ENCODE measurements at regions not wholly inside any gene's neighbourhood (a gene's known extent, or its start where the extent isn't known, plus 50 kb on each side); places are given as distances from the start of the nearest gene placed in this dataset.

GRCh38 chr6:87908978-87909811 is 138.4 kb upstream of the SPACA1 start:
- no peaks in the 10 kb centered on the region for H3K27me3 ChIP-seq (ENCODE audit: insufficient read depth, low read depth)
- no peaks in the 10 kb centered on the region for H3K9me3 ChIP-seq (ENCODE audit: insufficient read depth, low read depth)
- H3K4me2 ChIP-seq, result no peak overlapping the region
- H3K9me2 ChIP-seq (ENCODE audit: insufficient read depth), result no peaks in the 10 kb centered on the region
- ChIA-PET POLR2A (ENCODE audit: unreplicated experiment) (interaction anchor here (0.6 kb wide), 1 partner anchor 524 kb away, joined by 4 read pairs; no protein-coding TSS in a partner anchor), CTCF (no interaction called here)
- no TSS peak for BruUV-seq (replicated peaks)
- H3K4me3 ChIP-seq, result no peak overlapping the region
- intact Hi-C loops (cut with micrococcal nuclease; ENCODE audit: unreplicated experiment), result no loop called here
- no peaks in the 10 kb centered on the region for H4K20me1 ChIP-seq (ENCODE audit: insufficient read depth)
- TF ChIP-seq CTCF (conservative IDR thresholded peaks at IDR 0.05), result no peak
- TF ChIP-seq EZH2 (IDR thresholded peaks at IDR 0.05; ENCODE audit: low read depth), result no peak
- DNase-seq, result no peak
- no peaks in the 10 kb centered on the region for H3F3A ChIP-seq (ENCODE audit: insufficient read depth, low read depth)
- no peaks in the 10 kb centered on the region for H3K4me1 ChIP-seq (replicated peaks; ENCODE audit: insufficient read depth)
- H2AFZ ChIP-seq, result no peak overlapping the region
- no peaks in the 10 kb centered on the region for H3K79me2 ChIP-seq (ENCODE audit: low read depth)
- no peak overlapping the region for H3K27ac ChIP-seq
- H3K36me3 ChIP-seq (ENCODE audit: low read depth), result no peaks in the 10 kb centered on the region

GRCh38 chr6:87907521-87907920 is 140.1 kb upstream of the SPACA1 start:
- Histone ChIP-seq H3K79me2 (ENCODE audit: low read depth) (no peaks in the 10 kb centered on the region), H3K27ac (no peak overlapping the region), H4K20me1 (ENCODE audit: insufficient read depth) (no peaks in the 10 kb centered on the region), H3K9me2 (ENCODE audit: insufficient read depth) (no peaks in the 10 kb centered on the region), H3F3A (ENCODE audit: insufficient read depth, low read depth) (no peaks in the 10 kb centered on the region), H3K4me1 (replicated peaks; ENCODE audit: insufficient read depth) (no peaks in the 10 kb centered on the region), H2AFZ (no peak overlapping the region), H3K36me3 (ENCODE audit: low read depth) (no peaks in the 10 kb centered on the region), H3K27me3 (ENCODE audit: insufficient read depth, low read depth) (no peaks in the 10 kb centered on the region), H3K4me2 (no peak overlapping the region), H3K4me3 (no peak overlapping the region), H3K9me3 (ENCODE audit: insufficient read depth, low read depth) (no peaks in the 10 kb centered on the region)
- intact Hi-C loops (cut with micrococcal nuclease; ENCODE audit: unreplicated experiment), result no loop called here
- ChIA-PET CTCF (no interaction called here), POLR2A (ENCODE audit: unreplicated experiment) (interaction anchor here (0.6 kb wide), 1 partner anchor 381 kb away, joined by 4 read pairs; no protein-coding TSS in a partner anchor)
- TF ChIP-seq EZH2 (IDR thresholded peaks at IDR 0.05; ENCODE audit: low read depth) (no peak), CTCF (conservative IDR thresholded peaks at IDR 0.05) (no peak)
- no peak for DNase-seq
- no TSS peak for BruUV-seq (replicated peaks)

- Histone ChIP-seq H3K4me2 (no peak overlapping the region), H3K36me3 (ENCODE audit: low read depth) (no peaks in the 10 kb centered on the region), H3K4me3 (no peak overlapping the region), H3F3A (ENCODE audit: insufficient read depth, low read depth) (no peaks in the 10 kb centered on the region), H3K27me3 (ENCODE audit: insufficient read depth, low read depth) (no peaks in the 10 kb centered on the region), H3K79me2 (ENCODE audit: low read depth) (no peaks in the 10 kb centered on the region), H4K20me1 (ENCODE audit: insufficient read depth) (no peaks in the 10 kb centered on the region), H3K9me2 (ENCODE audit: insufficient read depth) (no peaks in the 10 kb centered on the region), H3K27ac (no peak overlapping the region), H2AFZ (no peak overlapping the region), H3K9me3 (ENCODE audit: insufficient read depth, low read depth) (no peaks in the 10 kb centered on the region), H3K4me1 (replicated peaks; ENCODE audit: insufficient read depth) (no peaks in the 10 kb centered on the region)
- no peak for DNase-seq
- intact Hi-C loops (cut with micrococcal nuclease; ENCODE audit: unreplicated experiment), result no loop called here
- TF ChIP-seq EZH2 (IDR thresholded peaks at IDR 0.05; ENCODE audit: low read depth), result no peak
- TF ChIP-seq CTCF (conservative IDR thresholded peaks at IDR 0.05), result no peak
- CTCF ChIA-PET, result no interaction called here
- POLR2A ChIA-PET (ENCODE audit: unreplicated experiment), result no interaction called here
- BruUV-seq (replicated peaks), result no TSS peak
These were observed 142.5 kb upstream of the SPACA1 start for GRCh38 chr6:87905101-87905641.
